ENCODE measurements at regions not wholly inside any gene's neighbourhood (a gene's known extent, or its start where the extent isn't known, plus 50 kb on each side); places are given as distances from the start of the nearest gene placed in this dataset.

DNA sequence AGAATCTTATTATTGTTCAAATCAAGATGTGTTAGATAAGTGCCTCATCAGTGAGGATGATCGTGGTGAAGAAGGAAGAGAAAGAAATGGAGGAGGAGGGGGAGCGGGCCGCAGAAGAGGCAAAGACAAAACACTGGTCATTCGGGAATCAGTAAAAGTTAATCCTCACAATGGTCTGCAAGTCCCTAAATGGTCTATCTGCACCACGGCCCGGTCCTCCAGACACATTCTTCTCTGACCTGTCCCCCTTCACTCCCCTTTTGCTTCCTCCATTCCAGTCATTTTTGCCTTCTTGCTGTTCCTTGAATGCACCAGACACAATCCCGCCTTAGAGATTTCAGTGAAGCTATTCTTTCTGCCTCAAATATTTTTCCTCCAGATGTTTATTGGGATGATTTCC, 240.1 kb upstream of the ADGRL2 start:
- TF ChIP-seq, protein P1, sequence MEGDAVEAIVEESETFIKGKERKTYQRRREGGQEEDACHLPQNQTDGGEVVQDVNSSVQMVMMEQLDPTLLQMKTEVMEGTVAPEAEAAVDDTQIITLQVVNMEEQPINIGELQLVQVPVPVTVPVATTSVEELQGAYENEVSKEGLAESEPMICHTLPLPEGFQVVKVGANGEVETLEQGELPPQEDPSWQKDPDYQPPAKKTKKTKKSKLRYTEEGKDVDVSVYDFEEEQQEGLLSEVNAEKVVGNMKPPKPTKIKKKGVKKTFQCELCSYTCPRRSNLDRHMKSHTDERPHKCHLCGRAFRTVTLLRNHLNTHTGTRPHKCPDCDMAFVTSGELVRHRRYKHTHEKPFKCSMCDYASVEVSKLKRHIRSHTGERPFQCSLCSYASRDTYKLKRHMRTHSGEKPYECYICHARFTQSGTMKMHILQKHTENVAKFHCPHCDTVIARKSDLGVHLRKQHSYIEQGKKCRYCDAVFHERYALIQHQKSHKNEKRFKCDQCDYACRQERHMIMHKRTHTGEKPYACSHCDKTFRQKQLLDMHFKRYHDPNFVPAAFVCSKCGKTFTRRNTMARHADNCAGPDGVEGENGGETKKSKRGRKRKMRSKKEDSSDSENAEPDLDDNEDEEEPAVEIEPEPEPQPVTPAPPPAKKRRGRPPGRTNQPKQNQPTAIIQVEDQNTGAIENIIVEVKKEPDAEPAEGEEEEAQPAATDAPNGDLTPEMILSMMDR (IDR thresholded peaks at IDR 0.05; ENCODE audit: low read length) = no peak
- TF ChIP-seq EZH2 (IDR thresholded peaks at IDR 0.05; ENCODE audit: borderline replicate concordance, low read length) = no peak
